Stomach smooth muscle (tissue), 2 donors: ENCODE measurements at regions not wholly inside any gene's neighbourhood (a gene's known extent, or its start where the extent isn't known, plus 50 kb on each side); places are given as distances from the start of the nearest gene placed in this dataset.

Experiments used
- H3K27ac ChIP-seq: one replicate; pipeline ENCODE4 v1.7.0; 2013; ENCODE audit warnings: mild to moderate bottlenecking, low read length, inconsistent platforms
- H3K27me3 ChIP-seq, 2 donors: one replicate each; pipeline ENCODE4 v1.7.0; 2013; ENCODE audit warnings: low read length in 2 of 2; ENCODE audit not compliant: insufficient read depth in 2 of 2, control insufficient read depth in 1 of 2
- H3K36me3 ChIP-seq, 2 donors: one replicate each; pipeline ENCODE4 v1.7.0; 2013; ENCODE audit warnings: low read length in 2 of 2; ENCODE audit not compliant: control insufficient read depth in 2 of 2, insufficient read depth in 2 of 2
- H3K4me1 ChIP-seq: one replicate; pipeline ENCODE4 v1.7.0; 2013; ENCODE audit warnings: low read length; ENCODE audit not compliant: control insufficient read depth, insufficient read depth
- H3K4me3 ChIP-seq, 2 donors: one replicate each; pipeline ENCODE4 v1.7.0; 2013; ENCODE audit warnings: low read length in 2 of 2
- H3K9ac ChIP-seq, 2 donors: one replicate each; pipeline ENCODE4 v1.7.0; 2013; ENCODE audit warnings: low read length in 2 of 2, mild to moderate bottlenecking in 1 of 2
- H3K9me3 ChIP-seq, 2 donors: one replicate each; pipeline ENCODE4 v1.7.0; 2013; ENCODE audit warnings: low read length in 2 of 2; ENCODE audit not compliant: control insufficient read depth in 2 of 2
- donor health status: healthy.
- donor health status: Pancreatic carcinoma.

GRCh38 chr13:62525652-62526051 is 1110.0 kb upstream of the PCDH20 start:
- Histone ChIP-seq H3K27ac (no peak overlapping the region), H3K27me3 (no peaks in the 10 kb centered on the region), H3K36me3 (no peaks in the 10 kb centered on the region), H3K4me3 (no peak overlapping the region), H3K4me1 (no peaks in the 10 kb centered on the region), H3K9ac (no peak overlapping the region), H3K9me3 (no peaks in the 10 kb centered on the region)

GRCh38 chr13:62524498-62524897 is 1108.8 kb upstream of the PCDH20 start:
- H3K4me1 ChIP-seq, result no peaks in the 10 kb centered on the region
- H3K9me3 ChIP-seq, result no peaks in the 10 kb centered on the region
- no peak overlapping the region for H3K27ac ChIP-seq
- H3K4me3 ChIP-seq, result no peak overlapping the region
- H3K36me3 ChIP-seq, result no peaks in the 10 kb centered on the region
- H3K9ac ChIP-seq, result no peak overlapping the region
- no peaks in the 10 kb centered on the region for H3K27me3 ChIP-seq

GRCh38 chr13:62524061-62524460 is 1108.4 kb upstream of the PCDH20 start:
- Histone ChIP-seq H3K4me1 (no peaks in the 10 kb centered on the region), H3K4me3 (no peak overlapping the region), H3K9ac (no peak overlapping the region), H3K36me3 (no peaks in the 10 kb centered on the region), H3K9me3 (no peaks in the 10 kb centered on the region), H3K27ac (no peak overlapping the region), H3K27me3 (no peaks in the 10 kb centered on the region)

GRCh38 chr13:62512194-62513141 is 1096.8 kb upstream of the PCDH20 start:
- H3K4me3 ChIP-seq, result no peak overlapping the region
- H3K27ac ChIP-seq, result no peak overlapping the region
- no peaks in the 10 kb centered on the region for H3K36me3 ChIP-seq
- no peaks in the 10 kb centered on the region for H3K9me3 ChIP-seq
- no peaks in the 10 kb centered on the region for H3K4me1 ChIP-seq
- H3K9ac ChIP-seq, result no peak overlapping the region
- H3K27me3 ChIP-seq, result no peaks in the 10 kb centered on the region

- H3K9ac ChIP-seq, result no peak overlapping the region
- no peaks in the 10 kb centered on the region for H3K36me3 ChIP-seq
- no peak overlapping the region for H3K27ac ChIP-seq
- no peaks in the 10 kb centered on the region for H3K4me1 ChIP-seq
- H3K4me3 ChIP-seq, result no peak overlapping the region
- H3K27me3 ChIP-seq, result no peaks in the 10 kb centered on the region
- no peaks in the 10 kb centered on the region for H3K9me3 ChIP-seq
These were observed 1095.4 kb upstream of the PCDH20 start for GRCh38 chr13:62510906-62511655.

- Histone ChIP-seq H3K9me3 (no peaks in the 10 kb centered on the region), H3K27ac (no peak overlapping the region), H3K4me1 (no peaks in the 10 kb centered on the region), H3K36me3 (no peaks in the 10 kb centered on the region), H3K4me3 (no peak overlapping the region), H3K9ac (no peak overlapping the region), H3K27me3 (no peaks in the 10 kb centered on the region)
These were observed 1086.9 kb upstream of the PCDH20 start for GRCh38 chr13:62502588-62502987.

GRCh38 chr13:62489731-62490130 is 1074.1 kb upstream of the PCDH20 start:
- Histone ChIP-seq H3K9me3 (no peaks in the 10 kb centered on the region), H3K36me3 (no peaks in the 10 kb centered on the region), H3K4me3 (no peak overlapping the region), H3K4me1 (no peaks in the 10 kb centered on the region), H3K27ac (no peak overlapping the region), H3K27me3 (no peaks in the 10 kb centered on the region), H3K9ac (no peak overlapping the region)

GRCh38 chr13:62483774-62484173 is 1068.1 kb upstream of the PCDH20 start:
- H3K27ac ChIP-seq, result no peak overlapping the region
- no peak overlapping the region for H3K4me3 ChIP-seq
- no peaks in the 10 kb centered on the region for H3K9me3 ChIP-seq
- H3K4me1 ChIP-seq, result no peaks in the 10 kb centered on the region
- H3K36me3 ChIP-seq, result no peaks in the 10 kb centered on the region
- no peaks in the 10 kb centered on the region for H3K27me3 ChIP-seq
- H3K9ac ChIP-seq, result no peak overlapping the region

- H3K4me1 ChIP-seq, result no peaks in the 10 kb centered on the region
- no peaks in the 10 kb centered on the region for H3K9me3 ChIP-seq
- H3K27ac ChIP-seq, result no peak overlapping the region
- H3K9ac ChIP-seq, result no peak overlapping the region
- no peak overlapping the region for H3K4me3 ChIP-seq
- H3K36me3 ChIP-seq, result no peaks in the 10 kb centered on the region
- no peaks in the 10 kb centered on the region for H3K27me3 ChIP-seq
These were observed 1066.7 kb upstream of the PCDH20 start for GRCh38 chr13:62482351-62482750.

- Histone ChIP-seq H3K4me1 (no peaks in the 10 kb centered on the region), H3K9ac (no peak overlapping the region), H3K27me3 (no peaks in the 10 kb centered on the region), H3K27ac (no peak overlapping the region), H3K9me3 (no peaks in the 10 kb centered on the region), H3K4me3 (no peak overlapping the region), H3K36me3 (no peaks in the 10 kb centered on the region)
These were observed 1058.2 kb upstream of the PCDH20 start for GRCh38 chr13:62473944-62474237.
